ENCODE measurements at regions not wholly inside any gene's neighbourhood (a gene's known extent, or its start where the extent isn't known, plus 50 kb on each side); places are given as distances from the start of the nearest gene placed in this dataset.
"Not testable (repeated sequence)": the region's sequence is repeated elsewhere in the genome, so short reads cannot be mapped to it uniquely, and the experiment has no call there.

DNA sequence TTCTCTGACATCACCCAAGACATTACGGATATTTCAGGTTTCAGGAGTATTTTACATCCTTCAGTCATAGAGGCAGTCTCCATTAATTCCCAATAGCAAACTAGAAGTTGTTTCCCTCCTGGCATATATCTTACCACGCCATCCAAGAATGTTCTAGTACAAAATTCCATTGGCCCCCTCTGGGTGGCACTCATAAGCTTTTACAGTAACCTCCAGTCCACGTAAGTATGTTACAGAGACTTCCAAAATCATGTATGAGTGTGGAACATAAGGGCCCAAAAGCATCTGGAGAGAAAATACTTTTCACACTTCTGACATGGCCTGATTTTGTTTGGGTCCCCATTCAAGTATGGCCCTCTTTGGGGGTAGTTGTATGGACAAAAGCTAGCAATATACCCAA lies 58.1 kb upstream of the DHRS4 start:
- Histone ChIP-seq H3K79me2 (ENCODE audit: insufficient read depth, low read length) (no peaks in the 10 kb centered on the region), H3K4me2 (replicated peaks; ENCODE audit: extremely low read depth, low read length, poor library complexity, severe bottlenecking) (no peak overlapping the region), H3K9me3 (replicated peaks in 1 of 2; ENCODE audit: control insufficient read depth in 1 of 2, insufficient read depth in 1 of 2, low read length in 2 of 2) (peaks cover 0 to 3% of the 10 kb centered on the region in 2 donors), H3K4me1 (ENCODE audit: control insufficient read depth in 1 of 2, insufficient read depth in 2 of 2, low read length in 2 of 2) (no peaks in the 10 kb centered on the region), H3K9ac (ENCODE audit: insufficient read depth, low read length, poor library complexity, severe bottlenecking) (no peak overlapping the region), H3K27ac (ENCODE audit: low read depth in 1 of 2, low read length in 2 of 2) (no peak overlapping the region), H4K20me1 (ENCODE audit: insufficient read depth, low read length) (no peaks in the 10 kb centered on the region), H3K27me3 (ENCODE audit: control insufficient read depth in 2 of 2, insufficient read depth in 2 of 2, low read length in 2 of 2) (no peaks in the 10 kb centered on the region), H2AFZ (ENCODE audit: insufficient read depth, low read depth, low read length, poor library complexity, severe bottlenecking) (no peak overlapping the region), H3K4me3 (replicated peaks in 1 of 3; ENCODE audit: low read depth in 2 of 3, low read length in 3 of 3) (no peak overlapping the region), H3K36me3 (replicated peaks in 1 of 2; ENCODE audit: control insufficient read depth in 1 of 2, insufficient read depth in 2 of 2, low read length in 2 of 2) (no peaks in the 10 kb centered on the region)
- peaks cover 2% of the 10 kb centered on the region for H3K4me1 Mint-ChIP-seq
- H3K27ac Mint-ChIP-seq: no peak overlapping the region
- intact Hi-C loops (cut with micrococcal nuclease): no loop called here
- peaks cover 3 to 9% (median 7%) of the 10 kb centered on the region in 7 donors for H3K9me3 Mint-ChIP-seq
- DNase-seq: no peak
- TF ChIP-seq, protein P1, sequence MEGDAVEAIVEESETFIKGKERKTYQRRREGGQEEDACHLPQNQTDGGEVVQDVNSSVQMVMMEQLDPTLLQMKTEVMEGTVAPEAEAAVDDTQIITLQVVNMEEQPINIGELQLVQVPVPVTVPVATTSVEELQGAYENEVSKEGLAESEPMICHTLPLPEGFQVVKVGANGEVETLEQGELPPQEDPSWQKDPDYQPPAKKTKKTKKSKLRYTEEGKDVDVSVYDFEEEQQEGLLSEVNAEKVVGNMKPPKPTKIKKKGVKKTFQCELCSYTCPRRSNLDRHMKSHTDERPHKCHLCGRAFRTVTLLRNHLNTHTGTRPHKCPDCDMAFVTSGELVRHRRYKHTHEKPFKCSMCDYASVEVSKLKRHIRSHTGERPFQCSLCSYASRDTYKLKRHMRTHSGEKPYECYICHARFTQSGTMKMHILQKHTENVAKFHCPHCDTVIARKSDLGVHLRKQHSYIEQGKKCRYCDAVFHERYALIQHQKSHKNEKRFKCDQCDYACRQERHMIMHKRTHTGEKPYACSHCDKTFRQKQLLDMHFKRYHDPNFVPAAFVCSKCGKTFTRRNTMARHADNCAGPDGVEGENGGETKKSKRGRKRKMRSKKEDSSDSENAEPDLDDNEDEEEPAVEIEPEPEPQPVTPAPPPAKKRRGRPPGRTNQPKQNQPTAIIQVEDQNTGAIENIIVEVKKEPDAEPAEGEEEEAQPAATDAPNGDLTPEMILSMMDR (IDR thresholded peaks at IDR 0.05): no peak
- no peaks in the 10 kb centered on the region for H3K36me3 Mint-ChIP-seq
- H3K27me3 Mint-ChIP-seq (ENCODE audit: low read depth in 3 of 3): peaks cover 0 to 5% (median 2%) of the 10 kb centered on the region in 3 donors
- WGBS (ENCODE audit: insufficient coverage): no CpG with 5 or more reads among the region's 3 CpGs
- H3K4me3 Mint-ChIP-seq: no peak overlapping the region

DNA sequence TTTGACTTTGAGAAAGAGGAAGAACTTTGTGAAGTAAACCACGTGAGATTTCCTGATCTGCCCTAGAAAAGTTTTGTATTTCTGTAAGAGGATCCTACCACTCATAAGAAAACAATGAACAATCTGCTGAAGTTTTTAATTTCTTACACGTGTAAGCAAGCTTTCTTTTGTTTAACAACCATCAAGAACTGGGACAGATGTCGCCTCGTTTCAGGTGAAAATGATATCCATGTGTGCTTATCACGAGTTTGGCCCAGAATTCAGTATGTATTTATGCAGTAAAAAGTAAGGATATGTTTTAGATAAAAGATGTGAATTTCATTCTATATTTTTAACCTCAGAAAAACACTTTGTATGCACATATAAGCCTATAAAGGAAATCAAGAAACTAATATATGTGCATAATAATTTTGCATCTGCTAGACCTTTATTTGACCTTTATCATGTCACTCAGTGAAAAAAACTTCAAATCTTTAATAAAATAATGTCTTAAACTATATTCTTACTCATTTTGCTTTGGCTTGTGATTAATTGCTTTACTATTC lies 56.9 kb upstream of the DHRS4 start:
- intact Hi-C loops (cut with micrococcal nuclease): no loop called here
- TF ChIP-seq, protein P1 (IDR thresholded peaks at IDR 0.05): no peak

DNA sequence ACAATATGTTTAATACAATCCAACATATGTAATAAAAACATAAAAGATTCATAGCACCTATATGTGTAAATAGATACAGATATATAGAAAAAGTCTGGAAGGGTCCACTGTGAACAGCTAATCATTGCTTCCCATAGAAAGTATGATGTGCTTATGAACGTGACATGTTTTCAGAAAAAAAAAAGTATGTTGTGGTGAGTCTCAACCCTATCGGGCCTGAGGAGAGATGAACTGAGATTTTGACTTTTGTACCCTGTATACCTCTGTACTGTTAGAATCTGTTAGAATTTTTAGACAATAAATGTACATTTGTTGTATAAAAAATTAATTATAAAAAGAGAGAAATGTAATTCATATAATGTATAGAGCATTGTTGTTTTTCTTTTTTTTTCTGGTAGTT lies 56.3 kb upstream of the DHRS4 start:
- intact Hi-C loops (cut with micrococcal nuclease); H3K4me2 ChIP-seq (replicated peaks; ENCODE audit: extremely low read depth, low read length, poor library complexity, severe bottlenecking); H3K27me3 Mint-ChIP-seq (ENCODE audit: low read depth in 3 of 3); H3K4me3 Mint-ChIP-seq; H3K9ac ChIP-seq (ENCODE audit: insufficient read depth, low read length, poor library complexity, severe bottlenecking); H2AFZ ChIP-seq (ENCODE audit: insufficient read depth, low read depth, low read length, poor library complexity, severe bottlenecking); H3K9me3 Mint-ChIP-seq; H3K4me1 ChIP-seq (ENCODE audit: control insufficient read depth in 1 of 2, insufficient read depth in 2 of 2, low read length in 2 of 2); DNase-seq; H3K27ac ChIP-seq (ENCODE audit: low read depth in 1 of 2, low read length in 2 of 2); H3K36me3 ChIP-seq (replicated peaks in 1 of 2; ENCODE audit: control insufficient read depth in 1 of 2, insufficient read depth in 2 of 2, low read length in 2 of 2); H3K36me3 Mint-ChIP-seq; H4K20me1 ChIP-seq (ENCODE audit: insufficient read depth, low read length); H3K4me1 Mint-ChIP-seq; H3K27ac Mint-ChIP-seq; H3K9me3 ChIP-seq (replicated peaks in 1 of 2; ENCODE audit: control insufficient read depth in 1 of 2, insufficient read depth in 1 of 2, low read length in 2 of 2); H3K4me3 ChIP-seq (replicated peaks in 1 of 3; ENCODE audit: low read depth in 2 of 3, low read length in 3 of 3); H3K27me3 ChIP-seq (ENCODE audit: control insufficient read depth in 2 of 2, insufficient read depth in 2 of 2, low read length in 2 of 2); H3K79me2 ChIP-seq (ENCODE audit: insufficient read depth, low read length): not testable (repeated sequence)
- no CpG with 5 or more reads among the region's 2 CpGs for WGBS (ENCODE audit: insufficient coverage)

More for the DNA sequence above, 56.9 kb upstream of the DHRS4 start:
- Histone ChIP-seq H3K36me3 (replicated peaks in 1 of 2; ENCODE audit: control insufficient read depth in 1 of 2, insufficient read depth in 2 of 2, low read length in 2 of 2) (no peaks in the 10 kb centered on the region), H3K4me1 (ENCODE audit: control insufficient read depth in 1 of 2, insufficient read depth in 2 of 2, low read length in 2 of 2) (no peaks in the 10 kb centered on the region), H2AFZ (ENCODE audit: insufficient read depth, low read depth, low read length, poor library complexity, severe bottlenecking) (no peak overlapping the region), H3K4me2 (replicated peaks; ENCODE audit: extremely low read depth, low read length, poor library complexity, severe bottlenecking) (no peak overlapping the region), H3K9me3 (replicated peaks in 1 of 2; ENCODE audit: control insufficient read depth in 1 of 2, insufficient read depth in 1 of 2, low read length in 2 of 2) (peaks cover 0 to 3% of the 10 kb centered on the region in 2 donors), H4K20me1 (ENCODE audit: insufficient read depth, low read length) (no peaks in the 10 kb centered on the region), H3K4me3 (replicated peaks in 1 of 3; ENCODE audit: low read depth in 2 of 3, low read length in 3 of 3) (no peak overlapping the region), H3K27me3 (ENCODE audit: control insufficient read depth in 2 of 2, insufficient read depth in 2 of 2, low read length in 2 of 2) (no peaks in the 10 kb centered on the region), H3K9ac (ENCODE audit: insufficient read depth, low read length, poor library complexity, severe bottlenecking) (no peak overlapping the region), H3K27ac (ENCODE audit: low read depth in 1 of 2, low read length in 2 of 2) (no peak overlapping the region), H3K79me2 (ENCODE audit: insufficient read depth, low read length) (no peaks in the 10 kb centered on the region)
- Mint-ChIP-seq H3K4me1 (peaks cover 2% of the 10 kb centered on the region), H3K9me3 (peaks cover 3 to 9% (median 7%) of the 10 kb centered on the region in 7 donors), H3K4me3 (no peak overlapping the region), H3K27ac (no peak overlapping the region), H3K36me3 (no peaks in the 10 kb centered on the region), H3K27me3 (ENCODE audit: low read depth in 3 of 3) (peaks cover 0 to 2% (median 2%) of the 10 kb centered on the region in 3 donors)
- no CpG with 5 or more reads among the region's 5 CpGs for WGBS (ENCODE audit: insufficient coverage)
- no peak for DNase-seq

Measured in CD14-positive monocyte (primary cell).